ENCODE measurements at regions not wholly inside any gene's neighbourhood (a gene's known extent, or its start where the extent isn't known, plus 50 kb on each side); places are given as distances from the start of the nearest gene placed in this dataset.

GRCh38 chr7:119105381-119105780 is 880.9 kb downstream of the ANKRD7 start:
- Mint-ChIP-seq H3K27ac (ENCODE audit: unreplicated experiment) (no peak overlapping the region), H3K9me3 (ENCODE audit: unreplicated experiment) (peaks cover 5% of the 10 kb centered on the region), H3K27me3 (ENCODE audit: low read depth, unreplicated experiment) (no peaks in the 10 kb centered on the region), H3K4me3 (ENCODE audit: unreplicated experiment) (no peak overlapping the region), H3K4me1 (ENCODE audit: low read depth, unreplicated experiment) (peaks cover 5% of the 10 kb centered on the region), H3K36me3 (ENCODE audit: low read depth, unreplicated experiment) (no peaks in the 10 kb centered on the region)
- no peak overlapping the region for H3K9ac ChIP-seq (ENCODE audit: low read length)
- H3K4me3 ChIP-seq (ENCODE audit: insufficient read depth, low read depth, low read length): no peak overlapping the region
- no peaks in the 10 kb centered on the region for H4K20me1 ChIP-seq (ENCODE audit: insufficient read depth, low read length)
- no peaks in the 10 kb centered on the region for H3K27me3 ChIP-seq (ENCODE audit: insufficient read depth, low read length)
- no peaks in the 10 kb centered on the region for H3K9me3 ChIP-seq (ENCODE audit: insufficient read depth, low read depth, low read length)
- H2AFZ ChIP-seq (ENCODE audit: low read depth, low read length): no peak overlapping the region
- TF ChIP-seq EZH2 (IDR thresholded peaks at IDR 0.05; ENCODE audit: insufficient read depth, low read length) (no peak), CTCF (IDR thresholded peaks at IDR 0.05; ENCODE audit: insufficient read depth, low read depth, low read length) (no peak)
- no peaks in the 10 kb centered on the region for H3K4me1 ChIP-seq (ENCODE audit: insufficient read depth, low read length)
- no peaks in the 10 kb centered on the region for H3K36me3 ChIP-seq (ENCODE audit: insufficient read depth, low read length)
- H3K79me2 ChIP-seq (ENCODE audit: insufficient read depth, low read length): no peaks in the 10 kb centered on the region
- DNase-seq (ENCODE audit: low read depth) (no peak), FAIRE-seq (no peak)
- no peak overlapping the region for H3K4me2 ChIP-seq (ENCODE audit: low read length)
- H3K27ac ChIP-seq (ENCODE audit: low read depth, low read length): no peak overlapping the region

GRCh38 chr7:119123326-119123725 is 898.8 kb downstream of the ANKRD7 start:
- no peak overlapping the region for H3K4me2 ChIP-seq (ENCODE audit: low read length)
- H3K4me1 Mint-ChIP-seq (ENCODE audit: low read depth, unreplicated experiment): no peaks in the 10 kb centered on the region
- H3K27me3 ChIP-seq (ENCODE audit: insufficient read depth, low read length): no peaks in the 10 kb centered on the region
- H2AFZ ChIP-seq (ENCODE audit: low read depth, low read length): no peak overlapping the region
- H3K9ac ChIP-seq (ENCODE audit: low read length): no peak overlapping the region
- no peaks in the 10 kb centered on the region for H3K36me3 Mint-ChIP-seq (ENCODE audit: low read depth, unreplicated experiment)
- no peaks in the 10 kb centered on the region for H4K20me1 ChIP-seq (ENCODE audit: insufficient read depth, low read length)
- FAIRE-seq: no peak
- no peaks in the 10 kb centered on the region for H3K27me3 Mint-ChIP-seq (ENCODE audit: low read depth, unreplicated experiment)
- H3K36me3 ChIP-seq (ENCODE audit: insufficient read depth, low read length): no peaks in the 10 kb centered on the region
- H3K79me2 ChIP-seq (ENCODE audit: insufficient read depth, low read length): no peaks in the 10 kb centered on the region
- H3K4me3 ChIP-seq (ENCODE audit: insufficient read depth, low read depth, low read length): no peak overlapping the region
- DNase-seq (ENCODE audit: low read depth): no peak
- no peak overlapping the region for H3K4me3 Mint-ChIP-seq (ENCODE audit: unreplicated experiment)
- H3K9me3 Mint-ChIP-seq (ENCODE audit: unreplicated experiment): no peaks in the 10 kb centered on the region
- TF ChIP-seq EZH2 (IDR thresholded peaks at IDR 0.05; ENCODE audit: insufficient read depth, low read length): no peak
- no peak for TF ChIP-seq CTCF (IDR thresholded peaks at IDR 0.05; ENCODE audit: insufficient read depth, low read depth, low read length)
- H3K4me1 ChIP-seq (ENCODE audit: insufficient read depth, low read length): no peaks in the 10 kb centered on the region
- H3K27ac ChIP-seq (ENCODE audit: low read depth, low read length): no peak overlapping the region
- peaks cover 3% of the 10 kb centered on the region for H3K9me3 ChIP-seq (ENCODE audit: insufficient read depth, low read depth, low read length)
- H3K27ac Mint-ChIP-seq (ENCODE audit: unreplicated experiment): no peak overlapping the region

GRCh38 chr7:119127706-119128105 is 903.2 kb downstream of the ANKRD7 start:
- TF ChIP-seq EZH2 (IDR thresholded peaks at IDR 0.05; ENCODE audit: insufficient read depth, low read length) (no peak), CTCF (IDR thresholded peaks at IDR 0.05; ENCODE audit: insufficient read depth, low read depth, low read length) (no peak)
- Histone ChIP-seq H2AFZ (ENCODE audit: low read depth, low read length) (no peak overlapping the region), H3K36me3 (ENCODE audit: insufficient read depth, low read length) (no peaks in the 10 kb centered on the region), H3K4me2 (ENCODE audit: low read length) (no peak overlapping the region), H3K4me1 (ENCODE audit: insufficient read depth, low read length) (no peaks in the 10 kb centered on the region), H3K27me3 (ENCODE audit: insufficient read depth, low read length) (no peaks in the 10 kb centered on the region), H3K4me3 (ENCODE audit: insufficient read depth, low read depth, low read length) (no peak overlapping the region), H3K9me3 (ENCODE audit: insufficient read depth, low read depth, low read length) (peaks cover 3% of the 10 kb centered on the region), H4K20me1 (ENCODE audit: insufficient read depth, low read length) (no peaks in the 10 kb centered on the region), H3K27ac (ENCODE audit: low read depth, low read length) (no peak overlapping the region), H3K79me2 (ENCODE audit: insufficient read depth, low read length) (no peaks in the 10 kb centered on the region), H3K9ac (ENCODE audit: low read length) (no peak overlapping the region)
- Mint-ChIP-seq H3K27ac (ENCODE audit: unreplicated experiment) (no peak overlapping the region), H3K4me3 (ENCODE audit: unreplicated experiment) (no peak overlapping the region), H3K9me3 (ENCODE audit: unreplicated experiment) (no peaks in the 10 kb centered on the region), H3K27me3 (ENCODE audit: low read depth, unreplicated experiment) (no peaks in the 10 kb centered on the region), H3K36me3 (ENCODE audit: low read depth, unreplicated experiment) (no peaks in the 10 kb centered on the region), H3K4me1 (ENCODE audit: low read depth, unreplicated experiment) (no peaks in the 10 kb centered on the region)
- FAIRE-seq: no peak
- DNase-seq (ENCODE audit: low read depth): no peak

Measured in astrocyte (in vitro differentiated cells and primary cell).